WTC11 (cell line): ENCODE measurements at regions not wholly inside any gene's neighbourhood (a gene's known extent, or its start where the extent isn't known, plus 50 kb on each side); places are given as distances from the start of the nearest gene placed in this dataset.
A peak's percentile ranks its signal among the peaks of the same experiment; 100 is the strongest.

Source experiments
- ATAC-seq: fragments of 200-7000 bp; cut with Tn5 transposase; 2 replicates; pipeline ENCODE4 v1.10.0; 2021; ENCODE audit warnings: mild to moderate bottlenecking, moderate library complexity
- CTCF ChIA-PET: fragments of 300-600 bp; sonication (Branson Sonifier 250); formaldehyde crosslinking; loops from one replicate; lab custom pipeline; 2021; ENCODE audit warnings: antibody characterized with exemption; lab: Charles Lee
- POLR2A ChIA-PET: fragments of 350-600 bp; sonication (Branson Sonifier 250); formaldehyde crosslinking; loops from one replicate; lab custom pipeline; 2021; ENCODE audit warnings: antibody characterized with exemption; lab: Charles Lee
- DNase-seq: peaks from one replicate; pipeline ENCODE4 v3.0.0; 2021; ENCODE audit warnings: low spot score
- H3K27ac Mint-ChIP-seq: 2 replicates; pipeline ENCODE4 v1.8.0; 2021; ENCODE audit warnings: mixed read lengths
- H3K27me3 Mint-ChIP-seq: 2 replicates; pipeline ENCODE4 v1.8.0; 2021; ENCODE audit warnings: low read depth, mild to moderate bottlenecking, moderate library complexity, mixed read lengths
- H3K36me3 Mint-ChIP-seq: 2 replicates; pipeline ENCODE4 v1.8.0; 2021; ENCODE audit warnings: mixed read lengths
- H3K4me1 Mint-ChIP-seq: 2 replicates; pipeline ENCODE4 v1.8.0; 2022; ENCODE audit warnings: mixed read lengths
- H3K4me3 Mint-ChIP-seq: 2 replicates; pipeline ENCODE4 v1.8.0; 2021; ENCODE audit warnings: mild to moderate bottlenecking, moderate library complexity, mixed read lengths
- H3K9me3 Mint-ChIP-seq: 2 replicates; pipeline ENCODE4 v1.8.0; 2021; ENCODE audit warnings: mixed read lengths
- AR ChIP-seq: fragments of 250-450 bp; sonication (Bioruptor Pico); IDR thresholded peaks from 2 replicates; pipeline ENCODE4 v1.9.0; 2021; ENCODE audit warnings: mild to moderate bottlenecking
- ARID4B ChIP-seq: sonication (generic); formaldehyde crosslinking; IDR thresholded peaks from 2 replicates; pipeline ENCODE4 v1.8.0; 2023; ENCODE audit warnings: missing genetic modification reagents, mild to moderate bottlenecking, borderline replicate concordance
- CBFB ChIP-seq: sonication (generic); formaldehyde crosslinking; IDR thresholded peaks from 2 replicates; pipeline ENCODE4 v1.8.1; 2022; ENCODE audit warnings: mild to moderate bottlenecking, low read depth, missing genetic modification reagents
- CTCF ChIP-seq: fragments of 200-600 bp; IDR thresholded peaks from 2 replicates; pipeline ENCODE4 v1.8.0; 2022; ENCODE audit warnings: antibody characterized with exemption
- E2F1 ChIP-seq: sonication (generic); formaldehyde crosslinking; IDR thresholded peaks from 2 replicates; pipeline ENCODE4 v1.8.0; 2022; ENCODE audit warnings: mild to moderate bottlenecking, missing genetic modification reagents
- FOXP4 ChIP-seq: sonication (generic); formaldehyde crosslinking; IDR thresholded peaks from 2 replicates; pipeline ENCODE4 v1.8.0; 2022; ENCODE audit warnings: mild to moderate bottlenecking, missing genetic modification reagents
- GABPB1 ChIP-seq: sonication (generic); formaldehyde crosslinking; IDR thresholded peaks from 2 replicates; pipeline ENCODE4 v1.8.1; 2023; ENCODE audit warnings: mild to moderate bottlenecking, missing genetic modification reagents
- MAX ChIP-seq: sonication (generic); formaldehyde crosslinking; IDR thresholded peaks from 2 replicates; pipeline ENCODE4 v1.8.0; 2022; ENCODE audit warnings: mild to moderate bottlenecking, missing genetic modification reagents
- MYBL2 ChIP-seq: sonication (generic); formaldehyde crosslinking; IDR thresholded peaks from 2 replicates; pipeline ENCODE4 v1.8.1; 2023; ENCODE audit warnings: mild to moderate bottlenecking, moderate library complexity, missing genetic modification reagents
- NR3C1 ChIP-seq: sonication (generic); formaldehyde crosslinking; conservative IDR thresholded peaks from 2 replicates; pipeline ENCODE4 v1.8.1; 2023; ENCODE audit warnings: low read depth, mild to moderate bottlenecking, missing genetic modification reagents
- SOX15 ChIP-seq: fragments of 250-450 bp; sonication (Bioruptor Pico); IDR thresholded peaks from 2 replicates; pipeline ENCODE4 v1.9.0; 2021; ENCODE audit warnings: mild to moderate bottlenecking
- SP1 ChIP-seq: sonication (generic); formaldehyde crosslinking; conservative IDR thresholded peaks from 2 replicates; pipeline ENCODE4 v1.8.1; 2022; ENCODE audit warnings: missing genetic modification reagents
- STAT6 ChIP-seq: sonication (generic); formaldehyde crosslinking; conservative IDR thresholded peaks from 2 replicates; pipeline ENCODE4 v1.8.1; 2023; ENCODE audit warnings: mild to moderate bottlenecking, low read depth, missing genetic modification reagents, moderate library complexity
- USF2 ChIP-seq: sonication (generic); formaldehyde crosslinking; IDR thresholded peaks from 2 replicates; pipeline ENCODE4 v1.8.1; 2023; ENCODE audit warnings: mild to moderate bottlenecking, missing genetic modification reagents, moderate library complexity
- ZNF423 ChIP-seq: fragments of 250-450 bp; sonication (Bioruptor Pico); IDR thresholded peaks from 2 replicates; pipeline ENCODE4 v2.1.2; 2022; ENCODE audit warnings: mild to moderate bottlenecking, moderate library complexity

GRCh38 chr6:68364271-68364805, 270.7 kb upstream of the ADGRB3 start:
- peaks cover 2% of the 10 kb centered on the region for H3K36me3 Mint-ChIP-seq
- H3K27me3 Mint-ChIP-seq, result no peaks in the 10 kb centered on the region
- no peak overlapping the region for H3K4me3 Mint-ChIP-seq
- peaks cover 4% of the 10 kb centered on the region; the same call in 1 of the 2 replicates for H3K4me1 Mint-ChIP-seq
- no peak overlapping the region for H3K27ac Mint-ChIP-seq
- H3K9me3 Mint-ChIP-seq, result peaks cover 10% of the 10 kb centered on the region
- no peak for TF ChIP-seq E2F1 (CRISPR knock-in tag)
- no peak for TF ChIP-seq SOX15
- TF ChIP-seq USF2 (CRISPR knock-in tag), result no peak
- TF ChIP-seq SP1 (CRISPR knock-in tag), result no peak
- no peak for TF ChIP-seq GABPB1 (CRISPR knock-in tag)
- TF ChIP-seq FOXP4 (CRISPR knock-in tag), result no peak
- no peak for TF ChIP-seq STAT6
- no peak for TF ChIP-seq ARID4B (CRISPR knock-in tag)
- no peak for TF ChIP-seq MAX (CRISPR knock-in tag)
- ChIA-PET POLR2A (no interaction called here), CTCF (no interaction called here)
- DNase-seq, result no peak
- no peak for ATAC-seq

GRCh38 chr6:68343901-68344300, 291.2 kb upstream of the ADGRB3 start:
- no peaks in the 10 kb centered on the region for H3K9me3 Mint-ChIP-seq
- POLR2A ChIA-PET, result no interaction called here
- ATAC-seq, result peak; percentile 96
- TF ChIP-seq NR3C1 (CRISPR knock-in tag) (no peak), CTCF (peak; percentile 45), E2F1 (CRISPR knock-in tag) (no peak), AR (no peak), CBFB (CRISPR knock-in tag) (no peak), MYBL2 (CRISPR knock-in tag) (no peak), ZNF423 (CRISPR knock-in tag) (no peak)

More at GRCh38 chr6:68343901-68344300, 291.2 kb upstream of the ADGRB3 start:
- Mint-ChIP-seq H3K27me3 (no peaks in the 10 kb centered on the region), H3K4me3 (no peak overlapping the region), H3K4me1 (no peaks in the 10 kb centered on the region), H3K36me3 (no peaks in the 10 kb centered on the region), H3K27ac (no peak overlapping the region)
- CTCF ChIA-PET, result interaction anchor here (0.5 to 1.8 kb wide), 43 partner anchors 11 to 1765 kb away, joined by 3 to 12 read pairs (median 4); partner anchors contain the start of gene ADGRB3
- DNase-seq, result peak; percentile 64
